CD4-positive, alpha-beta T cell treated with Interferon alpha-2 for 1 hour (primary cell): ENCODE measurements at regions not wholly inside any gene's neighbourhood (a gene's known extent, or its start where the extent isn't known, plus 50 kb on each side); places are given as distances from the start of the nearest gene placed in this dataset.

Source experiments
- DNase-seq, 2 donors: peaks; one replicate each; pipeline ENCODE4 v3.0.0-alpha.2; 2020 to 2022

DNA sequence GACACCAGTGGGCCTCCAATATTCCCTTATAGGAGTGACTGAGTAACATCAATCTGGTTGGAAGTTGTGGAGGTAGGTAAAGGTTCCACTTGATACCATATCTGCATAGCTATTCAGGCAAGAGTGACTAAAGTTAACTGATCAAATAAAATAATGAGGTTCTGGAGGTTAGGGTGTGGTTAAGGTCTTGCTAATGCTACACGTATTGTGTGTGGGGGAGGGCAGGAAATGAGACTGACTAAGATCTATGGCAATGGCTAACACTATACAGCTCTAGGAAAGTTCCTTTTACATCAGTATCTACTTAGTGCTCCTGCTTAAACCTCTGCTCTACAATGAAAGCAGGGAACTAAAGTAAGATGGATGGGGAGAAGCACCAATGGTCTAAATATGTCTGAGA lies 149.1 kb upstream of the MGAT5 start:
- no peak for DNase-seq

DNA sequence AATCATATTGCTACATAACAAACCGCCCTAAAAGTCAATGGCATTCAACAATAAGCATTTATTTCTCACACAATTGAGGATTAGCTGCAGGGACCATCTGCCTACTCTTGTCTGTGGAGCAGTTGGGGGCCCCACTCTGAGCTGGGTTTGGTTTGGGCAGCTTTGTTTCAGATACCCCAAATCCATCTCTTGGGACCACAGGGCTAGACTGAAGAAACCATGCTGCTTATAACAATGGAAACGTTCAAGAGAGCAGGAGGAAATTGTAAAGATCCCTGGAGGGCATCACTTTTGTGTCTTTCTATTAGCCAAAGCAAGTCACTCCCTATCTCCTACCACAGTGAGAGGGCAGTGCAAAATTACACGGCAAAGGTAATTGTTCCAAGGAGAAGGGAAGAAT lies 146.5 kb upstream of the MGAT5 start:
- no peak for DNase-seq

DNA sequence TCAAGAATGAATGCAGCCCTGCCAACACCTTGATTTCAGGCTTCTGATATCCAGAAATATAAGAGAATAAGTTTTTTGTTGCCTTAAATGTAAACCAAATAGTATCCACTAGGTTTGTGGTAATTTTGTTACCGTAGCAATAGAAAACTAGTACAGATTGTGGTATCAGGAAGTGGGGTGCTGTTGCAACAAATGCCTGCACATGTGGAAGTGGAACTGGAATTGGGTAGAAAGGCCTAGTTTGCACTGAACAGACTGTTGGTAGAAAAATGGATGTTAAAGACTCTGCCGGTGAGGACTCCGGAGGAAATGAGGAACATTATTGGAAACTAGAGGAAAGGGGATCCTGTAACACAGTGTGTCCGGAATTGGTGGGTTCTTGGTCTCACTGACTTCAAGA lies 145.8 kb upstream of the MGAT5 start:
- no peak for DNase-seq

DNA sequence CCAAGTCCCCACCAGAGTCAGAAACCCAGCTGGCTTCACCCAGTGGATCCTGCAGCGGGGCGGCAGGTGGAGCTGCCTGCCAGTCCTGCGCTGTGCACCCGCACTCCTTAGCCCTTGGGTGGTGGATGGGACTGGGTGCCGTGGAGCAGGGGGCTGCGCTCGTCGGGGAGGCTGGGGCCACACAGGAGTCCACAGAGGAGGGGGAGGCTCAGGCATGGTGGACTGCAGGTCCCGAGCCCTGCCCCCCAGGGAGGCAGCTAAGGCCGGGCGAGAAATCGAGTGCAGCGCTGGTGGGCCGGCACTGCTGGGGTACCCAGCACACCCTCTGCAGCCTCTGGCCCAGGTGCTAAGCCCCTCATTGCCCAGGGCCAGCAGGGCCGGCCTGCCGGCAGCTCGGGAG lies 144.6 kb upstream of the MGAT5 start:
- DNase-seq, result no peak

GRCh38 chr2:134109725-134110124 lies 144.1 kb upstream of the MGAT5 start:
- DNase-seq, result no peak

DNA sequence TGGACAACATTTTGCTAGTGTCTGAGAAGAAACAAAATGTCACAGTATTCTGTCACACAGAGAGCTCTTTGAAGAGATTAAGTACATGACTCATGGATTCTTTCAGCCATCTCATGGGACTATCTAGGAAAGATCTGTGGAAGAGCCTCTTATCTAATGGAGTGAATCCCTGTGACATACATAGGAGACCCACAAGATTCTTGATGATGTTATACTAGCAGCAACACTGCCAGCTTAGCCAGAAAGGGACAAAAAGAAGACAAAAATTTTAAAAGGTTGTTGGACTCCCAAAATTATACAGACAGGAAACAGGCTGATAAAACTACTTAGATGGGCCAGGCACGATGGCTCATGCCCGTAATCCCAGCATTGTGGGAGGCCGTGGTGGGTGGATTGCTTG lies 143.3 kb upstream of the MGAT5 start:
- no peak for DNase-seq

- no peak for DNase-seq
Measured at GRCh38 chr2:134117676-134118075, 136.2 kb upstream of the MGAT5 start.

GRCh38 chr2:134118279-134119116 lies 135.4 kb upstream of the MGAT5 start:
- peak; percentile 85 to 89 for DNase-seq

DNA sequence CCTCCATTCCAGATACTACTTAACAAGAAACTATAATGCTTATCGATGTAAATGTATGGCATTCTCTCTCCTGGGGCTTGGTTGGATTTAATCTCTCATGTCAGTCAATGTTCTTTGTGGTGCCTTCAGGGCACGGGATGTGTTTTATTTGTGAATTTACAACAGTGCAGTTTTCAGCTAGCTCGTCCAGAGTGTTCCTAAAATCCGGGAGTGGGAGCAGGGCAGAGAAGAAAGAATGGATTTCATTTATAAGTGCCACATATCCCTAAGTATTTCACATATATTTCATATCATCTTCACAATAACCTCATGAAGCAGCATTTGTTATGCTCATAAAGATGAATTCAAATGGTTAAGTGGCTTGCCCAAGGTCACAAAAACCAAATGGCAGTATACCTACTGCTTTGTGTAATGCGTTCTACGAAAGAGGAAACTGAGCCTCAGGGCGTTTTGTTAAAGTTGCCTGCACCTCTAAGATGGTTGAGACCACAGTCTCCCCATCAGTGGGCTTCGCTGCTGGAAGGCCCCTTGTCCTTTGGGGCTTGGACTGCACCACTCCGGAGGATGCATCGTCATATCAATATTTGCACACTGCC lies 134.7 kb upstream of the MGAT5 start:
- no peak for DNase-seq

DNA sequence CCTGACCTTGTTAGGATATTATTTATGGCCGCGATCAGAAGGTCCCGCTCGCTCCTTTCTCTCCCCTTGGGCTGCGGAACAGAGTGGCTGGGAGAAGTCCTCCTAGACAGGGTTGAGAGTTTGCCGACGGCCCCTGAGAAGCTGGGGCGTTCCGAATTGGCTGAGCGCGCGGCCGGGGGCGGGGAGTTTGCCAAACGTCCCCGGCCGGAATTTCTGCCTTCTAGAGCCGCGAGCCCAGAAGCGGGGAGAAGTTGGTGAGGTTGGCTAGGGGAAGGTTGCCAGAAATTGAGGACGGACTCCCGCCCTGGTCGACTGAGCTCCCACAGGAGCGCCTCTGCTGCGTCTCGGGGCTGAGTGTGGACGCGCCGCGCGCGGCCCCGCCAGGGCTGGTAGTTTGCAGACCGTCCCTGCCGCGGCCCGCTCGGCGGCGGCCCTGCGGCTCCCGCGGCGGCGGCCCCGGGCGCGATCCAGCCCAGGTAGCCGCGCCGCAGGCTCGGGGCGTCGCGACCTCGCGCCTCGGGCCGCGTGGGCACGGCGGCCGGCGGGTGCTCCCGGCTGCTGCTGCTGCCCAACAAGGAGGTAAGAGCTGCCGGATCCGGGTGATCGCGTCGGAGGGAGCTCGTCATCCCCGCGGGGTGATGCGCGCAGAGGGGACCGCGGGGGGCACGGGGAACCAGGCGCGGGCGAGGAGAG lies 134.0 kb upstream of the MGAT5 start:
- peak; percentile 73 to 84 for DNase-seq

GRCh38 chr2:134120406-134120732 lies 133.5 kb upstream of the MGAT5 start:
- no peak for DNase-seq

DNA sequence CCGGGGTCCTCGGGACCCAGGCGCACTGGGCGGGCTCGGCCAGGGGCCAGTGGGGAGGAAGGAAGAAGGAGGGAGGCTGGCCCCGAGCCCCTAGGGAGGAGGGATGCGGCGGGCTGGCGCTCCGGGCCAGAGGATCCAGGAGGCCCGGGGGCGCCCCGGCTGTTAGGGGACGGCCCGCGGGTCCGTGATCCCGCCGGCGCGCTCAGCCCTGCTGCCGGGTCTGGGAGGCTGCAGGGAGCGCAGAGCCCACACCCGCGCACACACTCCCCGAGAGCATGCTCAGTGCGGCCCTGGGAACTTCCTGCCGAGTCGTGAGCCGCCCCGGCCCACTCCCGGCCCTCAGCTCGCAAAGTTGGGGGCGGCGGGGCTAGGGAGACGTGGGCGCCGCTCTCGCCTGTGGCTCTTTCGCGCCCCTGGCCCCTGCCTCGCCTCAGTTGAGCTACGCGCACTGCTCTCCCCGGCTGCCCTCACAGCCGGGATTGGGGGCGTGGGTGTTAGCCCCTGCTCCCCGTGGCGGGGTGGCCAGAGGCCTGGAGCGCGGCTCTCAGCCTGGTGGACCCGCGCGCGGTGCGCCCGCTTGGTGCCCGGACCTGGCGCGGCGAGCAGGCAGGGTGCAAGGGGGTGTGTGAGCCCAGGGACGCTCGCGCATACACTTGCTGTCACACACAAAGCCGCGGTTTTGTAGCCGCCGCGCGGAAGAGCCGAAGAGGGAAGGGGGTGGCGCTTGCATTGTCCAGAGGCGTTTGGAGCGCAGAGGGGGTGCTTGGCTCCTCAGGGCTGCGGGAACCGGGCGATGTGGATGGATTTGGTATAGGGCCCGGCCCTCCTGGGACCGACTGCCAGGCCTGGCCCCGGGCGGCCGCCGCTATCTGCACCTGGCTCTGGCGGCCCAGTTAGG lies 132.9 kb upstream of the MGAT5 start:
- DNase-seq, result peak; percentile 50 to 63

- DNase-seq, result peak in 1 of 2 donors; percentile 27
Measured at GRCh38 chr2:134122610-134123009, 131.3 kb upstream of the MGAT5 start.

- DNase-seq, result no peak
Measured at GRCh38 chr2:134123332-134123731, 130.5 kb upstream of the MGAT5 start.

DNA sequence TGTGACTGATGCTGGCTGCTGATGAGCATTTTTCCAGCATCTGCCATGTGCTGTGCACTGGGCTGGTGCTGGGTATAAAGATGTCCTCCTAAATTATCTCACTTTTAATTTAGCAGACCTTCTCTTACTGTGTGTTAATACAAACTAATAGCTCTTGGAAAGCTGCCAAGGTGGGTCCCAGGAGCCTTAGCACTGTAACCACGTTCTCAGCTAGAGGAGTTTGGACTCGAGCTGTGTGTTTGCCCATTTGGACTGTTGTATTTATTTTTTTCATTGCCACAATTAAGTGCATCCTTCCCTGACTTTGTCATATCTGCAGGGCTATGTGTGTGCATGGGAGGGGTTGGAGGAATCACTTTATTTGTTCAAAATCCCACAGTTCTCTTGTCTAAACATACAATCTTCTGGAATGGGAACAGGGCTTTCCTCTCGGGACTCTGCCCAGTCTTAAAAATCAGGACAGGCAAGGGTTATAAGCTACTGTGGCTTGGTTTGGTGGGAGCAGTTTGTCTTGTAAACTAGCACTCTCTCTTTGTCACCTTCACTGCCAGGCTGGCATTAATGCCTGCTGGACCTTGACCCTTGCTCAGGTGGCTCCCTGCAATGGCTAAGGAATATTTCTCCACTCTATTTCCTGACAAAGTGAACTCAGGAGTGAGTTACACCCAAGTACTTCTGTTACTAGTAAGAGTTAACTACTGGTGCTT lies 129.7 kb upstream of the MGAT5 start:
- DNase-seq, result no peak

GRCh38 chr2:134127496-134127895 lies 126.4 kb upstream of the MGAT5 start:
- DNase-seq, result peak; percentile 20 to 56

- DNase-seq, result no peak
Measured at GRCh38 chr2:134128746-134129145, 125.1 kb upstream of the MGAT5 start.

- DNase-seq, result no peak
Measured at GRCh38 chr2:134129900-134130537, 123.9 kb upstream of the MGAT5 start.

- no peak for DNase-seq
Measured at GRCh38 chr2:134131681-134132489, 122.0 kb upstream of the MGAT5 start.

DNA sequence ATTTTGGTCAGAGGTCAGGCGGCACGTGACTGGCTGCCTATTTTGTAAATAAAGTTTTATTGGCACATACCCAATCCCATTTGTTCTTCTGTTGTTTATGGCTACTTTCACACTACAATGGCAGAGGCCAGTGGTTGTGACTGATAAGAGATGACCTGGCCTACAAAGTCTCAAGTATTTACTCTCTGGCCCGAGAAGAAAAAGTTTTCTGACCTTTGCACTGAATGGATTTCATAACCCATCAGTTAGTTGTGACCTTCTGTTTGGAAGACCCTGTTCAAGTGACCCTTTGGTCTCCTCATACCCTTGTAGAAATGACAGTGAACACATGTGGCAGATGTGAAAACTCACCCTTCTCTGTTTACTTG lies 121.4 kb upstream of the MGAT5 start:
- DNase-seq, result no peak
